ENCODE measurements at regions not wholly inside any gene's neighbourhood (a gene's known extent, or its start where the extent isn't known, plus 50 kb on each side); places are given as distances from the start of the nearest gene placed in this dataset.

DNA sequence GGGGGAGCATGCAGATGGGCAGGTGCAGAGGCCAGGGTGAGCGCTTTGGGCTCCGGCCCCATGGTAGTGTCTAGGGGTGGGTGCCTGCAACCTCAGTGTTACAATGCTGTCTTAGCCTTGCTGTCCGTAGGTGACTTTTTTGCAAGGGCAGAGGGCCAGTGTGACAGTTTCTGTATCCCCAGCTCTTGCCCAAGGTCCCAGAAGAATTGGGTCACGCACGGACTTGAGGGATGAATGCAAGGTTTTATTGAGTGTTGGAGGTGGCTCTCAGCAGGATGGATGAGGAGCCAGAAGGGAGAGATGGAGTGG, 492.5 kb downstream of the AGTPBP1 start:
- H3K27ac ChIP-seq, result no peak overlapping the region
- no peak for DNase-seq (ENCODE audit: low spot score)
- TF ChIP-seq, protein P1, sequence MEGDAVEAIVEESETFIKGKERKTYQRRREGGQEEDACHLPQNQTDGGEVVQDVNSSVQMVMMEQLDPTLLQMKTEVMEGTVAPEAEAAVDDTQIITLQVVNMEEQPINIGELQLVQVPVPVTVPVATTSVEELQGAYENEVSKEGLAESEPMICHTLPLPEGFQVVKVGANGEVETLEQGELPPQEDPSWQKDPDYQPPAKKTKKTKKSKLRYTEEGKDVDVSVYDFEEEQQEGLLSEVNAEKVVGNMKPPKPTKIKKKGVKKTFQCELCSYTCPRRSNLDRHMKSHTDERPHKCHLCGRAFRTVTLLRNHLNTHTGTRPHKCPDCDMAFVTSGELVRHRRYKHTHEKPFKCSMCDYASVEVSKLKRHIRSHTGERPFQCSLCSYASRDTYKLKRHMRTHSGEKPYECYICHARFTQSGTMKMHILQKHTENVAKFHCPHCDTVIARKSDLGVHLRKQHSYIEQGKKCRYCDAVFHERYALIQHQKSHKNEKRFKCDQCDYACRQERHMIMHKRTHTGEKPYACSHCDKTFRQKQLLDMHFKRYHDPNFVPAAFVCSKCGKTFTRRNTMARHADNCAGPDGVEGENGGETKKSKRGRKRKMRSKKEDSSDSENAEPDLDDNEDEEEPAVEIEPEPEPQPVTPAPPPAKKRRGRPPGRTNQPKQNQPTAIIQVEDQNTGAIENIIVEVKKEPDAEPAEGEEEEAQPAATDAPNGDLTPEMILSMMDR (IDR thresholded peaks at IDR 0.05), result no peak
- H3K4me3 ChIP-seq, result no peak overlapping the region

DNA sequence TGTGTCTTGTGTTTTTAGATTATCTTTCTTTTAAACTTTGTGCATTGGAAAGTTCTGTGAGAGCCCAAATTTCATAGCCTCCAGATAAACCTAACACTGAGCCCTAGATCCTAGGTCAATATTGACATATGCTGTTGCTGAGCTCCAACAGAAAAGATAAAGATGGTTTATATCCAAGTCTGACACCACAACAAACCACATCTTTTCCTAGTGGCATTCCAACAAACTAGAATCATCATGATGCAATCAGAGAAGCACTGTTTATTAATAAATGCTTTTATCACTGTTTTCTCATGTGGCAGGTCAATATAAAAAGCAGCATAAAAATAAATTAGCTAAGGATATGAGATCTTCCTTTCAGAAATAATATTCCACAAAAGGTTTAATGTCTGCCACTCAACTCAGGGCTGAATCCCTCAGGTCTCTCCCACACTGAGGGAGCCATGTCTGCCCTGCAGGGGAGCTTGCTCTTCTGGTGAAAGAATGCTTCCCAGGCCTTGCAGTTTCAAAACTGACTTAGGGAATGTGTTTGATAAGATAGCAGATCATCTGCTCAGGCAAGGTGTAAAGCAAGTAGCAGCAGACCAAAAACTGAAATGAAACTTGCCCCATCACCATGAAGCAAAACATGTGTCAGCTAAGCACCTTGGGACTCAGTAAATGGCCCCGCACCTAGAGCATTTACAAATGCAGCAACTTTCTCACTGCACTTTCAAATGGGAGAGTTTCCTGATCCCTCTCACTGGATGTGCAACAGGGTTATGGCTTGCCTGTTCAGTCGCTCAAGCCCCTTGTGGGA, 493.0 kb downstream of the AGTPBP1 start:
- Histone ChIP-seq H3K27ac (no peak overlapping the region), H3K4me3 (no peak overlapping the region)
- TF ChIP-seq, protein P1 (IDR thresholded peaks at IDR 0.05), result no peak
- DNase-seq (ENCODE audit: low spot score), result no peak

DNA sequence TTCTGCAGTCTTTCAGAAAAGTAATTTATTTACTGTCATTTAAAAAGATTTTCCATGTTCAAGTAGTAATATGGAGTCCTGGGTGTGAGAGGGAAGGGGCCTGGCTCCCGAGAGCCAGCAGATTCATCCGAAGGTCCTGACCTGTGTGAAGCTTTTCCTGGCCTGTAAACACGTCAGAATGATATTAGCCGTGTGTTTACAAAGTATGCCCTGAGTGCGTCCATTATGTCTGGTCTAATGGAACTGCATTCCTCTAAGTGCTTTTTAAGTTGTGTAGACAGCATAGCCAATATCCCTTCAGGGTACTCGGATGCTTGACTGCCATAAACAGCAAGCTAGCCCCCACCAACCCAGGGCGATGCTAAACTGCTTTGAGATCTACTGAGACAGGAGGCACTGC, 495.2 kb downstream of the AGTPBP1 start:
- H3K4me3 ChIP-seq, result no peak overlapping the region
- TF ChIP-seq, protein P1 (IDR thresholded peaks at IDR 0.05), result no peak
- no peak for DNase-seq (ENCODE audit: low spot score)
- no peak overlapping the region for H3K27ac ChIP-seq

DNA sequence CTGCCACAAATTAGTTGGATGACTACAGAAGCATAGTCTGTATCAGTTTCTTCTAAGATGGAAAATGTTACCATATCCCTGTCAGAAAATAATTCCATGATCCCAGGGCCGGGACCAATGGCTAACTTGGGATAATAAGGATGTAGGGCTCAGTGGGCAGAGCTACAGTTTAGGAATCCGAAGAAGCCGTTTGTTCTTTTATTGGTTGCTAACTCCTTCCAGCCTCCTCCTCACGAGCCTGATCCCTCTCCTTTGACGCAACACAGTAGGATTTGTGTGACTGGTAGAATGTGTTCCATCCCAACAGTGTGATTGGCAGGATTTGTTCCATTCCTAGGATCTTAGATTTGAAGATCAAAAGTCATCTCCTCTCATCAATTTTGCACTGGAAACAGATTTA, 496.9 kb downstream of the AGTPBP1 start:
- Histone ChIP-seq H3K4me3 (no peak overlapping the region), H3K27ac (no peak overlapping the region)
- no peak for DNase-seq (ENCODE audit: low spot score)
- TF ChIP-seq, protein P1 (IDR thresholded peaks at IDR 0.05), result no peak

DNA sequence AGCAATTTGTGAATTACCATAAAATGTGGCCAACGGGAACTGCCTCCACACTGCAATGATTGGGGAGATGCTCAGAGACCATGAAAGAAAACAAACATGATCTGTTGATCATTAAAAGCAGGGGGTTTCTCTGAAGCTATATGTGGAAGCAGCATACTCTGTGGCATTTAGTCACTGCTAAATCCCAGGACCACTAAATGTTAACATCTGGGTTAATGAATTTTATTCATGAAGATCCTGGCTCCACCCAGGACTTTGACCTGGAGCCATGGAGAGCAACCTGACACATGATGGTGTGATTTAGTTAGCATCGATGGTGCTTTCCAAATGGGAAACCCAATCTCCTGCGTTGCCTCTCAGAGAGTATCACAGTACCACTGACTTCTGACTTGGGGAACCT, 497.8 kb downstream of the AGTPBP1 start:
- TF ChIP-seq, protein P1 (IDR thresholded peaks at IDR 0.05), result no peak
- DNase-seq (ENCODE audit: low spot score), result no peak
- H3K4me3 ChIP-seq, result no peak overlapping the region
- H3K27ac ChIP-seq, result no peak overlapping the region

DNA sequence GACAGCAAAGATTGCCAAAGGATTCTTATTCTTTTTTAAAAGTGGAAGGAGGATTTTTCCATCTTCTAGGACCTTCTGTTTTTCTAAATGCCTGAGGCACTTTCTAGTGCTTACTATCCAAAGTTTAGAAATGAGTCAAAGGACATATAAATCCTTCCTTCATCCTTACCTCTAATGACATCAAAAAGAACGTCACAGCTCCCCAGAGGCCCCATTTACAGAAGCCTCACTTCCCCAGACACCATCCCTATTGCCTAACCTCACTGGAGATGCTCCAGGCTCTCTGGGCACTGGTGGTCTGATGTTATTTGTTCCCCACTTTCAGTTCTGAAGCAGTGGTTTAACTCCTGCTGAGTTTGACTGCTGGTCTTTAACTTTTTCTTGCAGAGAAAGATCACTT, 504.3 kb downstream of the AGTPBP1 start:
- TF ChIP-seq, protein P1 (IDR thresholded peaks at IDR 0.05), result no peak
- DNase-seq (ENCODE audit: low spot score), result no peak
- no peak overlapping the region for H3K27ac ChIP-seq
- H3K4me3 ChIP-seq, result no peak overlapping the region

DNA sequence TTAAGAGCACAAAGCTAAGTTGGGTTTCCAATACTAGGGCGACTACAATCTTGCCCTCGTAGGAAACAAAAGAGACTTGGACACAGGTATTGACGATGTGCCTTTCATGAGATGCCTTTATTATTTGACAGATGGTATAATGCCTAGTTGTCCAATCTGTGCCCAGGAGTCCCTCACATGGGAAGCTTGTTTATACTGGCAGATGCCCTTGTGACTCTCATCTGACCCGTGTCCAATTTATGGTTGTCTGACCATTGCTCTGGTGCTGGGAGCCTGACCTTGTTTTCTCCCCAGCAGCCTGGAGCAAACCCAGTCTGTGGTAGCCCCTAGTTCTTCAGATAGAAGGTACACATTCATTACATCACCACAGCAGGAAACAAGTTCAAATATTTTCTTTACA, 511.7 kb downstream of the AGTPBP1 start:
- no peak for DNase-seq (ENCODE audit: low spot score)
- Histone ChIP-seq H3K4me3 (no peak overlapping the region), H3K27ac (no peak overlapping the region)
- TF ChIP-seq, protein P1 (IDR thresholded peaks at IDR 0.05), result no peak
